Osteocyte (in vitro differentiated cells): ENCODE measurements at regions not wholly inside any gene's neighbourhood (a gene's known extent, or its start where the extent isn't known, plus 50 kb on each side); places are given as distances from the start of the nearest gene placed in this dataset.

Experiments
- DNase-seq: peaks from one replicate; pipeline ENCODE4 v3.0.0; 2021; ENCODE audit warnings: mixed read lengths; ENCODE audit not compliant: unreplicated experiment; ENCODE audit errors: extremely low spot score
- H3K27ac Mint-ChIP-seq: one replicate; pipeline ENCODE4 v1.8.0; 2021; ENCODE audit warnings: mild to moderate bottlenecking, mixed read lengths; ENCODE audit not compliant: unreplicated experiment
- H3K27me3 Mint-ChIP-seq: one replicate; pipeline ENCODE4 v1.8.0; 2021; ENCODE audit warnings: mixed read lengths; ENCODE audit not compliant: unreplicated experiment
- H3K36me3 Mint-ChIP-seq: one replicate; pipeline ENCODE4 v1.8.0; 2021; ENCODE audit warnings: mixed read lengths; ENCODE audit not compliant: unreplicated experiment
- H3K4me1 Mint-ChIP-seq: one replicate; pipeline ENCODE4 v1.8.0; 2021; ENCODE audit warnings: mixed read lengths; ENCODE audit not compliant: unreplicated experiment
- H3K4me3 Mint-ChIP-seq: one replicate; pipeline ENCODE4 v1.8.0; 2021; ENCODE audit warnings: mild to moderate bottlenecking, moderate library complexity, mixed read lengths; ENCODE audit not compliant: unreplicated experiment
- H3K9me3 Mint-ChIP-seq: one replicate; pipeline ENCODE4 v1.8.0; 2021; ENCODE audit warnings: mixed read lengths; ENCODE audit not compliant: unreplicated experiment
- TF ChIP-seq, protein P1 (sequence below): fragments of 200-600 bp; sonication (generic); IDR thresholded peaks from 2 replicates; pipeline ENCODE4 v1.5.0; 2021; ENCODE audit warnings: antibody characterized with exemption, mild to moderate bottlenecking, moderate library complexity

DNA sequence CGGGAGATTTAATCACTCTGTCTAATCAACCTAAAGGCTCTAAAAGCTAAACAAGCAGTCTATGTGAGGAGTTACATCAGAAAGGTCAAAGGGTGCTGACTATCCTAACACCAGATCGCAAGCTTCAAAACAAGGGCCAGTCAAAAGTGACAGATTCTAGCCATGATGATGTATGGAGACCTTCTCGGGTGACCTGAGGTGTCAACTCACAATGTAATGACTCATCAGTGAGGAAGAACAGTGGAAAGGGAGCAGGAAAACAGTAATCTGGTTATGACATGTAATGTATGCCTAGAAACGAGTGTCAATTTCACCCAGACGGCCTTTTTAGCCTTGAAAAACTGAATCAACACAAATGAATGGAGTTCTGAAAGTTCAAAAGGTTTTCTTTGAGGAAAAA, 375.3 kb downstream of the IDS start:
- H3K4me3 Mint-ChIP-seq: no peak overlapping the region
- H3K4me1 Mint-ChIP-seq: no peaks in the 10 kb centered on the region
- no peak overlapping the region for H3K27ac Mint-ChIP-seq

DNA sequence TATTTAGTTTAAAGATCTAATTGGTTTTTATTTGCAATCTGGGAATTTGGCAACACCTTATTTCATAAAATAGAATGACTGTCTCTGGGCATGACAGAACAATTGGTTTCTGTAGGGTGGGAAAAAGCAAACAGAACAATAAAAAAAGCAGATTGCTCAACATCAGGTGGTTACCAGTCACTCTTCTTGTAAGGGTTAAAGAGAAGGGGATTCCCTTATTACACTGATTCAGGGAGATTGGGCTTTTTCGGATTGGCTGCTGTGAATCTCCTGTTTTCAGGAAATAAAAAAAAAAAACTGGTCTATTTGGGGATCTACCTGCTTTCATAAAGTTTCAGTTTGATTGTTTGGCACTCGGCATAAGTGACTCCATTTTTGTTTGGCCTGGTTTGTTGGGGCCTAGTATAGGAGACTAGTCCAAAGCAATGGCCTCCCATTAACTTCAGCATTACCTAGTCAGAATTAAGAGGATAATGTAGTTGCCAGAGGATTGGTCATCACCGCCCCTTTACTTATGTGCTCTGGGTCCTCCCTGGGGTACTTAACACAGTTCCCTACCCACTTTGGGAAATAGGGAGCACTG, 380.5 kb downstream of the IDS start:
- no peaks in the 10 kb centered on the region for H3K27me3 Mint-ChIP-seq
- no peak overlapping the region for H3K4me3 Mint-ChIP-seq
- DNase-seq: no peak
- no peaks in the 10 kb centered on the region for H3K4me1 Mint-ChIP-seq
- TF ChIP-seq, protein P1, sequence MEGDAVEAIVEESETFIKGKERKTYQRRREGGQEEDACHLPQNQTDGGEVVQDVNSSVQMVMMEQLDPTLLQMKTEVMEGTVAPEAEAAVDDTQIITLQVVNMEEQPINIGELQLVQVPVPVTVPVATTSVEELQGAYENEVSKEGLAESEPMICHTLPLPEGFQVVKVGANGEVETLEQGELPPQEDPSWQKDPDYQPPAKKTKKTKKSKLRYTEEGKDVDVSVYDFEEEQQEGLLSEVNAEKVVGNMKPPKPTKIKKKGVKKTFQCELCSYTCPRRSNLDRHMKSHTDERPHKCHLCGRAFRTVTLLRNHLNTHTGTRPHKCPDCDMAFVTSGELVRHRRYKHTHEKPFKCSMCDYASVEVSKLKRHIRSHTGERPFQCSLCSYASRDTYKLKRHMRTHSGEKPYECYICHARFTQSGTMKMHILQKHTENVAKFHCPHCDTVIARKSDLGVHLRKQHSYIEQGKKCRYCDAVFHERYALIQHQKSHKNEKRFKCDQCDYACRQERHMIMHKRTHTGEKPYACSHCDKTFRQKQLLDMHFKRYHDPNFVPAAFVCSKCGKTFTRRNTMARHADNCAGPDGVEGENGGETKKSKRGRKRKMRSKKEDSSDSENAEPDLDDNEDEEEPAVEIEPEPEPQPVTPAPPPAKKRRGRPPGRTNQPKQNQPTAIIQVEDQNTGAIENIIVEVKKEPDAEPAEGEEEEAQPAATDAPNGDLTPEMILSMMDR: no peak
- H3K9me3 Mint-ChIP-seq: peaks cover 6% of the 10 kb centered on the region
- no peaks in the 10 kb centered on the region for H3K36me3 Mint-ChIP-seq
- H3K27ac Mint-ChIP-seq: no peak overlapping the region

More for the DNA sequence above, 375.3 kb downstream of the IDS start:
- H3K27me3 Mint-ChIP-seq: no peaks in the 10 kb centered on the region
- H3K9me3 Mint-ChIP-seq: peaks cover 6% of the 10 kb centered on the region
- H3K36me3 Mint-ChIP-seq: no peaks in the 10 kb centered on the region
- TF ChIP-seq, protein P1: no peak
- DNase-seq: no peak

DNA sequence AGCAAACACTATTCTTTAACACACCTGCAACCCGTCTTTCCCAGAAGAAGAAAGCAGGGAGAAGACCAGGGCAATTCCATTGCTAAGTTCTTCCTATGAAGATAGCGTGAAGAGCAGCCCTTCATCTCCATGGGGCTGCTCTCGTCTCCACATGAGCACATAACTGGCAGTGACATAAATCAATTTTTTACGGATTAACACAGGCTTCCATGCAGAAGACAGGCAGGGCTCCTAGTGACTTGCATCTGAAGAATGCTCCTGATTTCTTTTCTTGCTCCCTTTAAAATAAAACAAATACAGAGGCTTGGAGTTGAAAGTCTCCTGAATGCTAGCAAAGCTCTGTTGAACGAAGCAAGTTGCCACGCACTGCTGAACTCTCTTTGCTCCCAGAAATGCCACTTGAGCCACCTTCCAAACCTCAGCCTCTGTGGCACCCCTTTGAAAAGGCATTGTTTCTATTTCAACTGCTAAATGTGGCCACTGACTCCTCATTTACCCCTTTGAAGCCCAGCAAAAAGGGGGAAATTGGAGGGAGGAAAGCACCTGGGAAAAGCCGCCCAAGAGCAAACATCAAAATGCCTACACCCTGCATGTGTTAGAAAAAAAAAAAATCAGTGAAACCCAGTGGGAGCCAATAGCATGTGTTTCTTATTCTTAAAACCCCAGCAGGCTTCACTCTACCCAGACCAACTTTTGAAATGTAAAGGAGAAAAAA, 383.7 kb downstream of the IDS start:
- TF ChIP-seq, protein P1: no peak
- peaks cover 4% of the 10 kb centered on the region for H3K9me3 Mint-ChIP-seq
- H3K36me3 Mint-ChIP-seq: no peaks in the 10 kb centered on the region
- H3K4me1 Mint-ChIP-seq: no peaks in the 10 kb centered on the region
- no peak overlapping the region for H3K27ac Mint-ChIP-seq
- H3K27me3 Mint-ChIP-seq: no peaks in the 10 kb centered on the region
- DNase-seq: no peak
- H3K4me3 Mint-ChIP-seq: no peak overlapping the region

DNA sequence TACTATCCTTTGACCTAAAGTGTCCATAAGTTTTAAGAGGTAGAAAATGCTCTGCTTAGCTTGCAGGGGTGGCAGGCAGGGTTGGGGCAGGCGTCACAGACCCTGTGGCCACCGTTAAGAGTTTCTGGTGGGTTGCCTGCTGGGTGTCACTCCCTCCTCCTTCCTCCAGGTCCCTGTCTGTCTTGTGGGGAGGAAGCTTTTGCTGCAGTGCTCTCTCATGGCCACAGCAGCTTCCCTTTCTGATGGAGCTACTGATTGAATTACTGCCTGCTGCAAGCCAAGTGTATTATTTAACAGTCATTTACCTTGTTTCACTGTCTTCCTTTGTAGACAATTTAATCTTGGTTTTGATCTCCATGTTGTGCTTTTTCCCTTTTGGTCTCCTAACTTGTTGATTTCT, 384.6 kb downstream of the IDS start:
- TF ChIP-seq, protein P1: no peak
- Mint-ChIP-seq H3K27ac (no peak overlapping the region), H3K4me3 (no peak overlapping the region)

DNA sequence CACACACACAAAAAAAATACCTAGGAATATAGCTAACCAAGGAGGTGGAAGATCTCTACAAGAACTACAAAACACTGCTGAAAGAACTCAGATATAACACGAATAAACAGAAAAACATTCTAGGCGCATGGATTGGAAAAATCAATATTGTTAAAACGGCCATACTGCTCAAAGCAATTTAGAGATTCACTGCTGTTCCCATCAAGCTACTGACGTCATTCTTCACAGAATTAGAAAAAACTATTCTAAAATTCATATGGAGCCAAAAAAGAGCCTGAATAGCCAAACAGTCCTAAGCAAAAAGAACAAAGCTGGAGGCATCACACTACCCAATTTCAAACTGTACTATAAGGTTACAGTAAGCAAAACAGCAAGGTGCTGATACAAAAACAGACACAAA, 390.2 kb downstream of the IDS start:
- Mint-ChIP-seq H3K36me3 (no peaks in the 10 kb centered on the region), H3K4me3 (no peak overlapping the region), H3K9me3 (peaks cover 27% of the 10 kb centered on the region), H3K4me1 (no peaks in the 10 kb centered on the region), H3K27me3 (no peaks in the 10 kb centered on the region), H3K27ac (no peak overlapping the region)
- TF ChIP-seq, protein P1: no peak
- no peak for DNase-seq

More for the DNA sequence above, 384.6 kb downstream of the IDS start:
- no peak for DNase-seq
- Mint-ChIP-seq H3K4me1 (no peaks in the 10 kb centered on the region), H3K9me3 (peaks cover 4% of the 10 kb centered on the region), H3K27me3 (no peaks in the 10 kb centered on the region), H3K36me3 (no peaks in the 10 kb centered on the region)
